GM10248 (cell line): ENCODE measurements at regions not wholly inside any gene's neighbourhood (a gene's known extent, or its start where the extent isn't known, plus 50 kb on each side); places are given as distances from the start of the nearest gene placed in this dataset.

ENCODE experiments used
- CTCF ChIA-PET: fragments of 300-600 bp; sonication (Branson Sonifier 250); formaldehyde crosslinking; extraction: SDS; loops from one replicate; lab custom pipeline; 2021; ENCODE audit warnings: antibody characterized with exemption; lab: Yijun Ruan, JAX
- POLR2A ChIA-PET: fragments of 350-650 bp; sonication (Branson Sonifier 250); formaldehyde crosslinking; extraction: SDS; loops from one replicate; lab custom pipeline; 2020; ENCODE audit warnings: antibody characterized with exemption; lab: Yijun Ruan, JAX
- DNase-seq: peaks from one replicate; pipeline ENCODE4 v3.0.0; 2012; ENCODE audit errors: extremely low spot score
- TF ChIP-seq, protein P1 (sequence below): IDR thresholded peaks from 2 replicates; pipeline ENCODE4 v1.5.1; 2012; ENCODE audit warnings: mild to moderate bottlenecking, low read depth; ENCODE audit errors: extremely low read depth, missing control alignments, control extremely low read depth

DNA sequence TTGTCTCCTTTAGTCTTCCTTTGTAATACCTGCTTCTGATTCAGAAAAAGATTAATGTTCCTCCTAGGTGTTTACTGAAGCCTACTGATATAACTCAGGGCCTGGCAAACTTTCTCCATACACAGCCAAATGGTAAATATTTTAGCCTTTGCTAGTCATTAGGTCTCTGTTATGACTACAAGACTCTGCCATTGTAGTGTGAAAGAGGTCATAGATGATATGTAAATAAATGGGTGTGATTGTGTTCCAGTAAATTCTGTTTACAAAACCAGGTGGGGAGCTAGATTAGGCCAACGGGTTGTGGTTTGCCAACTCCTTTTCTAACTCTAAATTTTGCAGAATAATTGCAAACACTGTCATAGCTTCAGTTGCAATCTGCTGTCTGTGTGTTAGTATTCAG, 568.1 kb upstream of the GNPDA2 start:
- POLR2A ChIA-PET, result no interaction called here

GRCh38 chr4:45293335-45293734, 567.0 kb upstream of the GNPDA2 start:
- TF ChIP-seq, protein P1, sequence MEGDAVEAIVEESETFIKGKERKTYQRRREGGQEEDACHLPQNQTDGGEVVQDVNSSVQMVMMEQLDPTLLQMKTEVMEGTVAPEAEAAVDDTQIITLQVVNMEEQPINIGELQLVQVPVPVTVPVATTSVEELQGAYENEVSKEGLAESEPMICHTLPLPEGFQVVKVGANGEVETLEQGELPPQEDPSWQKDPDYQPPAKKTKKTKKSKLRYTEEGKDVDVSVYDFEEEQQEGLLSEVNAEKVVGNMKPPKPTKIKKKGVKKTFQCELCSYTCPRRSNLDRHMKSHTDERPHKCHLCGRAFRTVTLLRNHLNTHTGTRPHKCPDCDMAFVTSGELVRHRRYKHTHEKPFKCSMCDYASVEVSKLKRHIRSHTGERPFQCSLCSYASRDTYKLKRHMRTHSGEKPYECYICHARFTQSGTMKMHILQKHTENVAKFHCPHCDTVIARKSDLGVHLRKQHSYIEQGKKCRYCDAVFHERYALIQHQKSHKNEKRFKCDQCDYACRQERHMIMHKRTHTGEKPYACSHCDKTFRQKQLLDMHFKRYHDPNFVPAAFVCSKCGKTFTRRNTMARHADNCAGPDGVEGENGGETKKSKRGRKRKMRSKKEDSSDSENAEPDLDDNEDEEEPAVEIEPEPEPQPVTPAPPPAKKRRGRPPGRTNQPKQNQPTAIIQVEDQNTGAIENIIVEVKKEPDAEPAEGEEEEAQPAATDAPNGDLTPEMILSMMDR, result no peak
- no peak for DNase-seq
- ChIA-PET POLR2A (no interaction called here), CTCF (interaction anchor here (1.4 kb wide), 1 partner anchor 17 kb away, joined by 5 read pairs; no protein-coding TSS in a partner anchor)

More for the DNA sequence above, 568.1 kb upstream of the GNPDA2 start:
- no peak for DNase-seq
- TF ChIP-seq, protein P1, result no peak
- CTCF ChIA-PET, result interaction anchor here (1.4 kb wide), 1 partner anchor 16 kb away, joined by 5 read pairs; no protein-coding TSS in a partner anchor

DNA sequence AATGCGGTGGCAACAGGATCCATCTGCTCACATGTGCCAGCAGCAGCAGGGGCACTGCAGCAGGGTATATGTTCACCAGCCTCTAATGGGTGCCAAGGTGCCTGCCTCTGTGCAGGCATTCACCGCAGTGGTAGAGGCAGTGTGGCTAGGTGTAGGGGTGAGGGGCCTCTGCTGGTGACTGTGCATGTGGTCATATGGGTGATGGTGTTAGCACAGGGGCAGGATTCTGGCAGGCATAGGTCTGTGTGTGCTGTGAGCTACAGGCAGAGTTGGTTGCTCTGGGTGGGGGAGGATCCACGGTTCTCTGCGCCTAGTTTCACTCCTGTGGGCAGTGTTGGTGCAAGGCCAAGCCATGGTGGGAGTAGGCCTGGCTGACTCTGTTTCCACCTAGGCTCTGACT, 566.5 kb upstream of the GNPDA2 start:
- TF ChIP-seq, protein P1, result no peak
- no peak for DNase-seq
- CTCF ChIA-PET, result no interaction called here
- POLR2A ChIA-PET, result no interaction called here

DNA sequence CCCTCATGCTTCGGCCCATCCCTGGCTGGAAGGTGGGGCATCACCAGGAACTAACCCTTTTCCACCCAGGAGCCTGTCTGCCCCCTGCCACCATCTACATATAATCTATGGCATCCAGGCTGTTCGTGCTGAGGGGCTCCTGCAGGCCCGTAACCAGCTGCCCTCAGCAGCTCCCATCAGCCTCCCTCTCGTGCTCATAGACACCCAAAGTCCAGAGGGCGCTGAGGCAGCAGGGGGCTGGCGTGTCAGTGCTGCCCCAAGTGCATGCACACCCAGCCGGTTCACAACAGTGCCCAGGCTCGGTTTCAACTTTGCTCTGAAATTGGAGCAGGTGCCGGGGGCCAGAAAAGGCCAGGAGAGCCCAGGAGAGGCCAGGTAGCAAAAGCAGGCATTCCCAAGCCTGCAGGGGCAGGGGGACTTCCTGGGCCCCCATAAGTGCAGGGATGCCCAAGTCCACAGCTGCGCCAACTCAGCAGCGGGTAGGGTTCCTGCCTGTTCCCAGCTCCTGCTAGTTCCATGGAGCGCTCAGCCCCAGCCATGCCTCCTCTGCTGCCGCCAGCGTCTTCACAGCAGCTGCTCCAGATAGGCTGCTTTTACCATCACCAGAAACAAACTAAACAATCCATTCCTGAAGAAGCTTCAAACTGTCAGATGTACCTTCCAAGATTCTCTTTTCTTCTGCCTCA, 558.2 kb upstream of the GNPDA2 start:
- ChIA-PET POLR2A (no interaction called here), CTCF (no interaction called here)
- TF ChIP-seq, protein P1, result no peak
- no peak for DNase-seq

GRCh38 chr4:45283352-45283751, 557.0 kb upstream of the GNPDA2 start:
- no peak for DNase-seq
- ChIA-PET POLR2A (no interaction called here), CTCF (interaction anchor here (0.8 kb wide), 1 partner anchor 22 kb away, joined by 3 read pairs; no protein-coding TSS in a partner anchor)
- TF ChIP-seq, protein P1, result no peak

DNA sequence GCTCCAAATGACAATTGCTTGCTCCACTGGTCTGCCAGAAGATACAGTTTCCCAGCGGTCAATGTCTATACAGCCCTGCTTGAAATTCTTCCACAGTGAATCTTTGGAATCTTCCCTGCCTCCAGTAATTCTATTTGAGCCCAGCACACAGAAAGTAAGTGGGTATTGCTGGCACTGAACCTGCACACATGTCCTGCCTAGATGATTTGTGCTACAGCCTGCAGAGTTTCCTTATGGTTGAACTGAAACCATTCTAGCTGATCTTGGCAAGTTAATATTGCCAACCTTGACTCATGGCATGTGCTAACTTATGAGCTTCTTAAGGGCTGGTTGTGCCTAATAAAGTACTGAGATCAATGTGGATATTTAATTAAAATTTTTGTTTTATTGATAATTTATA, 553.8 kb upstream of the GNPDA2 start:
- POLR2A ChIA-PET, result no interaction called here
- TF ChIP-seq, protein P1, result no peak
- DNase-seq, result no peak
- CTCF ChIA-PET, result no interaction called here
